ENCODE measurements at regions not wholly inside any gene's neighbourhood (a gene's known extent, or its start where the extent isn't known, plus 50 kb on each side); places are given as distances from the start of the nearest gene placed in this dataset.

DNA sequence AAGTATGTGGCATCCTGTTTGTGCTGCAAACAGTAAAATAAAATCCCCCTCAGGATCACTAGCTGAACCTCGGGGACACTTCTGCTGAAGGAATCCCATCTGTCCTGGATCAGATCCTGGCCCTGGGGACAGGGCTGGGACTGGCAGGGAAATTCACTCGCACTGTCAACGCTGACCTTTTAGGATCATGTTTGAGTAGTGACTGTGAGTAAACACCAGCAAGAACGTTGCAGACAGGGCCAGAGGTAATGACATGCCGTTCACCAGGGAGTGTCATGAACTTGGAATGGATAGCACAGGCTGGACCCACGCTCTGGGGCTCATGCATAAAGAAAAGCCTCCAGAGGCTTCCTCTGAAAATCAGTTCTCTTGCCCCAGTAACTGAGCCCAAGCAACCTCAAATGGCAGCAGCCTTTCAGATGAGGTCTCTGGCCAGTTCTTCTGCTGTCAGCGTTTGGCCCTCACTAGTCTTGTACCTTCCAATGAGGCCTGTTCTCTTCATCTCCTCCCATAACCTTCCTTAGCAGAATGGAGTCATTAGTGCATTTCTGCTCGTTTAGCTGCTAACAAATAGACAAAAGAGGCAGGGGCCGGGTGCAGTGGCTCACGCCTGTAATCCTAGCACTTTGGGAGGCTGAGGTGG is 51.0 kb upstream of the BARX2 start:
- Histone ChIP-seq H3K4me2 (peak overlapping the region; percentile 55 to 90 (median 78)), H3K9me3 (replicated peaks in 1 of 11) (peaks cover 0 to 6% (median 0%) of the 10 kb centered on the region in 11 experiments; a peak in 5 of 22 replicates), H3K4me3 (peak overlapping the region in 6 of 10 experiments; percentile 6 to 54 (median 22); a peak in 6 of 20 replicates), H3K4me1 (peaks cover 27 to 76% (median 59%) of the 10 kb centered on the region in 10 experiments), H4K20me1 (no peaks in the 10 kb centered on the region), H3K9ac (peak overlapping the region; percentile 24 to 85 (median 81); a peak in 20 of 22 replicates), H3K27me3 (no peaks in the 10 kb centered on the region), H3K36me3 (no peaks in the 10 kb centered on the region), H3K27ac (peak overlapping the region; percentile 16 to 97 (median 93); a peak in 21 of 22 replicates)
- TF ChIP-seq Cebpa-rat (IDR thresholded peaks at IDR 0.05) = no peak

DNA sequence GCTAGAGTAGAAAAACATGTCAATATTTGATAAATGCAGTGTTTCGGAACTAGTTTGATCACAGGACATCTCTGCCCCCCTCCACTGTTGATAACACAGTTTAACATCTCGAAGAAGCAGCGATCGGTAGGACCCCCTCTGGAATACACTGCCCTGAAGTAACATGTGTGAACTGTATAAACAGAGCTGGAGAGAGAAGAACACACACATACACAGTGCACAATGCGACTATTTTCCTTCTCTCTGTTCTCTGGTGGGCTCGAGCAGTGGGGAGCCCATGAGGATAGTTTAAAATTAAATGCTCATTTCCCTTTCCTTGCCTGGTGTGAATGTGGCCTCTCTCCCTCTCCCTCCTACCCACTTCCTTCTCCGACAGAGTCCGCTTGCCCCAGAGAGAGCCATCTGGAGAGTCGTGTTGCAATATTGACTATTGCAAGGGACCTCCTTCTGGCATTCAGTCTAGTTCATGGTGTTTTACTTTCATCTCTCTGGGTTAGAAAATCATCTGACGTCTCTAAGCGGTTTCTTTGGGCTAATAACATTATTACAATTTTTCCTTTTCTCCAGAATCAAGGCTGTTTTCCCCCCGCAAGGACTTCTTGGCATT is 51.6 kb upstream of the BARX2 start:
- TF ChIP-seq Cebpa-rat (IDR thresholded peaks at IDR 0.05) = peak; percentile 80 to 98 (median 95); a peak in 21 of 22 replicates
- Histone ChIP-seq H3K36me3 (no peaks in the 10 kb centered on the region), H3K4me2 (peak overlapping the region; percentile 55 to 90 (median 78)), H3K27me3 (no peaks in the 10 kb centered on the region), H3K4me1 (peaks cover 27 to 83% (median 62%) of the 10 kb centered on the region in 10 experiments), H4K20me1 (no peaks in the 10 kb centered on the region), H3K4me3 (peak overlapping the region in 6 of 10 experiments; percentile 6 to 54 (median 22); a peak in 7 of 20 replicates), H3K27ac (peak overlapping the region; percentile 30 to 97 (median 93); a peak in 21 of 22 replicates), H3K9me3 (replicated peaks in 1 of 11) (peaks cover 0 to 6% (median 0%) of the 10 kb centered on the region in 11 experiments; a peak in 5 of 22 replicates), H3K9ac (peak overlapping the region; percentile 24 to 85 (median 81); a peak in 20 of 22 replicates)

DNA sequence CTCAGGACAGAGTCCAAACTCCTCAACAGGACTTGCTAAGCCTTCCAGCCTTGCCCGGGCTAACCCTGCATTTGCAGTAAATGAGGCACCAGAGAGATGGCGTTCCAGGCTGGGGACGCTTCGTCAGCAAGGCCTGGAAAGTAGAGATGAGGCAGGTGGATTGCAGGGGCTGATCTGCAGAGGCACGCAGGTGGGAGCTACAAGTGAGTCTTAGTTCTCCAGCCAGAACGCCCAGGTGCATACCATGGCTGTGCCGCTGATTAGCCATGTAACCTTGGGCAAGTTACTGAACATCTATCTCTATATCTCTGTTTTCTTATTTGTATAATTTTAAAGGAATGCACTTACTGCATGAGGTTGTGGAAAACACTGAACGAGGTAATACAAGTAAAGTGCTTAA is 52.7 kb upstream of the BARX2 start:
- peaks cover 0 to 2% (median 0%) of the 10 kb centered on the region in 11 experiments; a peak in 5 of 22 replicates for H3K9me3 ChIP-seq (replicated peaks in 1 of 11)
- no peak for TF ChIP-seq Cebpa-rat (IDR thresholded peaks at IDR 0.05)
- no peaks in the 10 kb centered on the region for H4K20me1 ChIP-seq

DNA sequence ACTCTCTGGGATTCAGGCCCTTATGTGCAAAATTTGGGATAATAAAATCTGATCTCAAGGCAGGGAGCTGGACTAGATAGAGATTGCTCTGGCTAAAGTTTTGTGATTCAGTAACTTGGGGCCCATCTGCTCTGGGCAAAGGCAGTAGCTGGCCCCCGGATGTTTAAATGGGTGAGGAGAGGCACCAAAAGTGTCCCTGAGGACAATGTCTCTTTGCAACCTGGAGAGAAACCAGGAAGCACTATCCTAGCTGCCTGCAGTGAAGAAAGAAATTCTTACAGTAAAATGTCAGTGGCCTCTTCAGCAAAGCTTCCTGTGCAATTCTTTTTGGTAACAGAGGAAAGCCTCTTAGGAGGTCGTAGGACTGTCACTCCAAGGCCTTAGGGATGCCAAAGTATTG is 54.6 kb upstream of the BARX2 start:
- TF ChIP-seq Cebpa-rat (IDR thresholded peaks at IDR 0.05) = no peak
- peaks cover 44 to 98% (median 90%) of the 10 kb centered on the region in 10 experiments for H3K4me1 ChIP-seq
- H3K27me3 ChIP-seq = no peaks in the 10 kb centered on the region
- no peaks in the 10 kb centered on the region for H4K20me1 ChIP-seq
- H3K9ac ChIP-seq = peak overlapping the region in 3 of 11 experiments; percentile 14 to 22 (median 18); a peak in 3 of 22 replicates
- H3K4me3 ChIP-seq = no peak overlapping the region
- peak overlapping the region in 9 of 11 experiments; percentile 2 to 94 (median 43); a peak in 14 of 22 replicates for H3K27ac ChIP-seq
- H3K36me3 ChIP-seq = no peaks in the 10 kb centered on the region
- no peaks in the 10 kb centered on the region for H3K9me3 ChIP-seq (replicated peaks in 1 of 11)
- H3K4me2 ChIP-seq = peak overlapping the region in 10 of 11 experiments; percentile 18 to 51 (median 47); a peak in 18 of 22 replicates

More for the DNA sequence above, 52.7 kb upstream of the BARX2 start:
- Histone ChIP-seq H3K27me3 (no peaks in the 10 kb centered on the region), H3K4me1 (peaks cover 28 to 90% (median 72%) of the 10 kb centered on the region in 10 experiments), H3K4me3 (no peak overlapping the region), H3K9ac (peak overlapping the region in 5 of 11 experiments; percentile 81 to 85 (median 83); a peak in 6 of 22 replicates), H3K27ac (peak overlapping the region in 9 of 11 experiments; percentile 80 to 97 (median 93); a peak in 17 of 22 replicates), H3K36me3 (no peaks in the 10 kb centered on the region), H3K4me2 (peak overlapping the region; percentile 55 to 90 (median 78); a peak in 21 of 22 replicates)

DNA sequence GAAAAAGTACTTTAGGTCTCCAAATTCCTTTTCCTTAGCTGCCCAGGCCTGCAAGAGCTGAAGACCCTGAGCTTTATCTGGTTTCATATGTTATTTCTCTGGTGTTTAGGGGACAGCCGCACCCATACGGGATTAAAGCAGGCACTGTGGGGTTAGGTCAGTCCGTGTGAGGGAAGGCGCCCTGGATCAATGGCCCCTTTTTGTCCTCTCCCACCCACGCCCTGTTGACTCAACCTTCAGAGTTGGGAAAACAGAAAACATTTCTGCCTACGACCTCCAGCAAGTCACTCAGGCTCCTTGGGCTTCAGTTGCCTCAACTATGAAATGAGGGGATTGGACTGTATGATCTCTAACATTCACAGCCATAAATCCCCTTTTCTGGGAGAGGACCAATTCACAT is 55.2 kb upstream of the BARX2 start:
- Histone ChIP-seq H3K27me3 (no peaks in the 10 kb centered on the region), H3K4me2 (peak overlapping the region in 10 of 11 experiments; percentile 18 to 51 (median 47); a peak in 17 of 22 replicates), H3K9me3 (replicated peaks in 1 of 11) (no peaks in the 10 kb centered on the region), H3K4me3 (no peak overlapping the region), H3K27ac (peak overlapping the region in 8 of 11 experiments; percentile 15 to 94 (median 50); a peak in 13 of 22 replicates), H4K20me1 (no peaks in the 10 kb centered on the region), H3K4me1 (peaks cover 50 to 99% (median 89%) of the 10 kb centered on the region in 10 experiments), H3K36me3 (no peaks in the 10 kb centered on the region), H3K9ac (no peak overlapping the region; a peak in 1 of 22 replicates)
- no peak for TF ChIP-seq Cebpa-rat (IDR thresholded peaks at IDR 0.05)

DNA sequence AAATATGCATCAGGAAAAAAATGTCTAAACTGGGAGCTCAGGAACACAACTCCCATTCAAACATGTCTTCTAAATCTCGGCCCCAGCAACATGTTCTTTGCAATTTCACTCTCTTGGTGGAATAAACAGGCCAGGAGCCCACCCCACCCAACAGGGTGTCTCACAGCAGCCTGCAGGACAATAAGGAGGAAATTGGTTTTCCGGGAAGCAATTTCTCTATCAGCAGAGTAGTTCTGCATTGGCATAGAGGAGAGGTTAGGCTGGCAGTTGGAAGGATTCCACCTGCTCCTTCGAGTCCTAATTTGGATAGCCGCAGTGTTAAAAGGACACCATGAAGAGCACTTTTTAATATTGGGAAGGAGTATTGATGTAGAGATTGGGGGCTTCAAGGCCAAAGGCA is 55.9 kb upstream of the BARX2 start:
- Histone ChIP-seq H3K9ac (no peak overlapping the region), H3K4me2 (peak overlapping the region in 9 of 11 experiments; percentile 3 to 51 (median 47); a peak in 12 of 22 replicates), H3K4me1 (peaks cover 50 to 99% (median 89%) of the 10 kb centered on the region in 10 experiments), H3K27ac (peak overlapping the region in 1 of 11 experiments; percentile 43; a peak in 1 of 22 replicates), H3K4me3 (no peak overlapping the region), H4K20me1 (no peaks in the 10 kb centered on the region), H3K27me3 (no peaks in the 10 kb centered on the region), H3K36me3 (no peaks in the 10 kb centered on the region), H3K9me3 (replicated peaks in 1 of 11) (no peaks in the 10 kb centered on the region)
- TF ChIP-seq Cebpa-rat (IDR thresholded peaks at IDR 0.05) = no peak

DNA sequence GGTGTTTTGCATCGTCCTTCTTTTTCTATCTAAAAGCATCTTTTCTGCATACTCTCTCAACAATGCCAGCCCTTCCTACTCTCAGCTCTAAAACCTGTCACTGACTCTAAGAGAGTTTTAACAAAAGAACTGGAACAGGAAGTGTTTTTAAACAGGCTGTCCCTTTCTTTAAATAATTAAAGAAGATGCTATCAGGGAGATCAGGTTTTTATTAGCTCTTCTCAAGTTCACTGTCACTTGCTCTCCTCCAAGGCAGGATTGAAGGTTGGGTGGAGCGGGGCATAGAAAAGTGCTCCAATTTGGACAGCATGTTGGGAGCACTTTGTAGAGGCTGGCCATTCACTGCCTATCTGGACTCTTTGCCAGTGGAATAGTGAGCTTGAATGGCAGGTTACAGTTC is 56.4 kb upstream of the BARX2 start:
- H3K4me3 ChIP-seq = no peak overlapping the region
- TF ChIP-seq Cebpa-rat (IDR thresholded peaks at IDR 0.05) = no peak
- H3K4me1 ChIP-seq = peaks cover 47 to 97% (median 85%) of the 10 kb centered on the region in 10 experiments
- H3K27ac ChIP-seq = no peak overlapping the region
- peak overlapping the region in 6 of 11 experiments; percentile 4 to 73 (median 49); a peak in 4 of 22 replicates for H3K4me2 ChIP-seq
- no peaks in the 10 kb centered on the region for H3K36me3 ChIP-seq
- no peaks in the 10 kb centered on the region for H3K9me3 ChIP-seq (replicated peaks in 1 of 11)
- H3K27me3 ChIP-seq = no peaks in the 10 kb centered on the region
- no peaks in the 10 kb centered on the region for H4K20me1 ChIP-seq
- no peak overlapping the region for H3K9ac ChIP-seq

DNA sequence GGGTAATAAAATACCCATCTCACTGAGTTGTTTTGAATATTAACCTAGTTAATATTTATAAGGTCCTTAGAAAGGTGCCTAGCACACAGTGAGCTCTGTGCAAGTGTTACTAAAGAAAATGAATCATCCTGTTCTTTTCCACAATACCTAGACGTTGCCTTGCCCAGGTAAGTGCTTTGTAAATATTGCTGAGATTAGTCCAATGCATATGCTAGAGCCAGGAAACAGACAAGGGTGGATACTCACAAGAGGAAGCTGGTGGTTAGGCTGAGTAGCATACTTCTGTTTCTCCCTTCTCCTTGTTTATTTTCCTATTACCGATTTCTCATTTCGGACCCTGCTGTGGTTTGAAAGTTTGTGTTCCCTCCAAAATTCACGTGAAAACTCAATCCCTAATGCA is 58.1 kb upstream of the BARX2 start:
- H3K27ac ChIP-seq = peak overlapping the region in 7 of 11 experiments; percentile 32 to 79 (median 61); a peak in 13 of 22 replicates
- H3K9ac ChIP-seq = 0 out of 22 replicates have a peak overlapping the region, but pooled peaks of 1 of the 11 experiments have one; percentile 21
- no peaks in the 10 kb centered on the region for H3K27me3 ChIP-seq
- no peak overlapping the region for H3K4me3 ChIP-seq
- no peak for TF ChIP-seq Cebpa-rat (IDR thresholded peaks at IDR 0.05)
- H3K36me3 ChIP-seq = no peaks in the 10 kb centered on the region
- H3K9me3 ChIP-seq (replicated peaks in 1 of 11) = peaks cover 0 to 4% (median 0%) of the 10 kb centered on the region in 11 experiments; a peak in 1 of 22 replicates
- H3K4me2 ChIP-seq = peak overlapping the region; percentile 14 to 73 (median 53); a peak in 21 of 22 replicates
- peaks cover 38 to 93% (median 77%) of the 10 kb centered on the region in 10 experiments for H3K4me1 ChIP-seq
- H4K20me1 ChIP-seq = no peaks in the 10 kb centered on the region
